Epithelial cell of proximal tubule (primary cell): ENCODE measurements at regions not wholly inside any gene's neighbourhood (a gene's known extent, or its start where the extent isn't known, plus 50 kb on each side); places are given as distances from the start of the nearest gene placed in this dataset.

Experiments
- DNase-seq: peaks from one replicate; pipeline ENCODE4 v3.0.0-alpha.2; 2011; ENCODE audit warnings: low read depth
- H3K4me3 ChIP-seq: 2 replicates; pipeline ENCODE4 v1.5.1; 2011; ENCODE audit warnings: low read depth, mild to moderate bottlenecking, low read length
- CTCF ChIP-seq: conservative IDR thresholded peaks from 2 replicates; pipeline ENCODE4 v1.5.1; 2012; ENCODE audit warnings: low read depth, mild to moderate bottlenecking, low read length

- no peak for TF ChIP-seq CTCF
- H3K4me3 ChIP-seq, result no peak overlapping the region
- DNase-seq, result no peak
These were observed 619.6 kb upstream of the ADAMTS16 start for GRCh38 chr5:4520559-4520958.

- H3K4me3 ChIP-seq, result no peak overlapping the region
- TF ChIP-seq CTCF, result no peak
- DNase-seq, result no peak
These were observed 617.1 kb upstream of the ADAMTS16 start for GRCh38 chr5:4523038-4523437.

GRCh38 chr5:4531756-4532704 is 608.1 kb upstream of the ADAMTS16 start:
- no peak for DNase-seq
- TF ChIP-seq CTCF, result no peak
- H3K4me3 ChIP-seq, result no peak overlapping the region

GRCh38 chr5:4532705-4533080 is 607.4 kb upstream of the ADAMTS16 start:
- no peak overlapping the region for H3K4me3 ChIP-seq
- no peak for DNase-seq
- TF ChIP-seq CTCF, result no peak

- DNase-seq, result no peak
- H3K4me3 ChIP-seq, result no peak overlapping the region
- TF ChIP-seq CTCF, result no peak
These were observed 606.5 kb upstream of the ADAMTS16 start for GRCh38 chr5:4533457-4534105.

GRCh38 chr5:4537489-4537888 is 602.6 kb upstream of the ADAMTS16 start:
- TF ChIP-seq CTCF, result no peak
- no peak for DNase-seq
- H3K4me3 ChIP-seq, result no peak overlapping the region
